Activated naive CD4-positive, alpha-beta T cell treated with anti-CD3 and anti-CD28 coated beads, Interleukin-2, amount 50 U/mL, for 24 hours (primary cell): ENCODE measurements at regions not wholly inside any gene's neighbourhood (a gene's known extent, or its start where the extent isn't known, plus 50 kb on each side); places are given as distances from the start of the nearest gene placed in this dataset.
"Not testable (repeated sequence)": the region's sequence is repeated elsewhere in the genome, so short reads cannot be mapped to it uniquely, and the experiment has no call there.

Experiments used
- H3K27ac Mint-ChIP-seq: one replicate; pipeline ENCODE4 v1.8.0; 2021; ENCODE audit warnings: mild to moderate bottlenecking, mixed read lengths
- H3K27me3 Mint-ChIP-seq: one replicate; pipeline ENCODE4 v1.8.0; 2021; ENCODE audit warnings: mixed read lengths
- H3K36me3 Mint-ChIP-seq: one replicate; pipeline ENCODE4 v1.8.0; 2021; ENCODE audit warnings: mixed read lengths
- H3K4me1 Mint-ChIP-seq: one replicate; pipeline ENCODE4 v1.8.0; 2021; ENCODE audit warnings: mixed read lengths
- H3K4me3 Mint-ChIP-seq: one replicate; pipeline ENCODE4 v1.8.0; 2021; ENCODE audit warnings: mild to moderate bottlenecking, mixed read lengths
- H3K9me3 Mint-ChIP-seq: one replicate; pipeline ENCODE4 v1.8.0; 2021; ENCODE audit warnings: mixed read lengths

- not testable (repeated sequence) for H3K27ac Mint-ChIP-seq, H3K4me1 Mint-ChIP-seq, H3K4me3 Mint-ChIP-seq, H3K36me3 Mint-ChIP-seq, H3K27me3 Mint-ChIP-seq, H3K9me3 Mint-ChIP-seq
Observed at GRCh38 chr1:121073852-121074251, 110.3 kb downstream of the FAM72B start.

- H3K27ac Mint-ChIP-seq: not testable (repeated sequence)
Observed at GRCh38 chr1:121075254-121075805, 108.8 kb downstream of the FAM72B start.

GRCh38 chr1:121076674-121077073 is 107.5 kb downstream of the FAM72B start:
- H3K36me3 Mint-ChIP-seq, H3K27me3 Mint-ChIP-seq, H3K9me3 Mint-ChIP-seq: not testable (repeated sequence)
- H3K4me1 Mint-ChIP-seq: peaks cover 21% of the 10 kb centered on the region
- H3K4me3 Mint-ChIP-seq: peak overlapping the region; percentile 54
- H3K27ac Mint-ChIP-seq: peak overlapping the region; percentile 98

More at GRCh38 chr1:121075254-121075805, 108.8 kb downstream of the FAM72B start:
- peaks cover 13% of the 10 kb centered on the region for H3K4me1 Mint-ChIP-seq
- not testable (repeated sequence) for H3K36me3 Mint-ChIP-seq, H3K9me3 Mint-ChIP-seq, H3K4me3 Mint-ChIP-seq, H3K27me3 Mint-ChIP-seq

GRCh38 chr1:121079655-121080054 is 104.5 kb downstream of the FAM72B start:
- not testable (repeated sequence) for H3K27me3 Mint-ChIP-seq, H3K9me3 Mint-ChIP-seq, H3K27ac Mint-ChIP-seq, H3K4me3 Mint-ChIP-seq, H3K36me3 Mint-ChIP-seq
- H3K4me1 Mint-ChIP-seq: peaks cover 21% of the 10 kb centered on the region

GRCh38 chr1:121080197-121080903 is 103.8 kb downstream of the FAM72B start:
- Mint-ChIP-seq H3K4me1 (peaks cover 21% of the 10 kb centered on the region), H3K4me3 (peak overlapping the region; percentile 59)
- H3K36me3 Mint-ChIP-seq, H3K9me3 Mint-ChIP-seq, H3K27ac Mint-ChIP-seq, H3K27me3 Mint-ChIP-seq: not testable (repeated sequence)

GRCh38 chr1:121080904-121081264 is 103.3 kb downstream of the FAM72B start:
- not testable (repeated sequence) for H3K36me3 Mint-ChIP-seq, H3K27me3 Mint-ChIP-seq, H3K9me3 Mint-ChIP-seq, H3K27ac Mint-ChIP-seq
- H3K4me1 Mint-ChIP-seq: peaks cover 21% of the 10 kb centered on the region
- peak overlapping the region; percentile 59 for H3K4me3 Mint-ChIP-seq

GRCh38 chr1:121081625-121082199 is 102.4 kb downstream of the FAM72B start:
- peaks cover 17% of the 10 kb centered on the region for H3K4me1 Mint-ChIP-seq
- not testable (repeated sequence) for H3K36me3 Mint-ChIP-seq, H3K27me3 Mint-ChIP-seq, H3K9me3 Mint-ChIP-seq, H3K4me3 Mint-ChIP-seq, H3K27ac Mint-ChIP-seq

- not testable (repeated sequence) for H3K36me3 Mint-ChIP-seq, H3K27ac Mint-ChIP-seq, H3K9me3 Mint-ChIP-seq, H3K27me3 Mint-ChIP-seq, H3K4me3 Mint-ChIP-seq
- peaks cover 17% of the 10 kb centered on the region for H3K4me1 Mint-ChIP-seq
Observed at GRCh38 chr1:121082995-121083394, 101.1 kb downstream of the FAM72B start.

- H3K4me3 Mint-ChIP-seq, H3K4me1 Mint-ChIP-seq, H3K9me3 Mint-ChIP-seq, H3K27me3 Mint-ChIP-seq, H3K27ac Mint-ChIP-seq, H3K36me3 Mint-ChIP-seq: not testable (repeated sequence)
Observed at GRCh38 chr1:121086249-121086648, 97.9 kb downstream of the FAM72B start.

- H3K4me1 Mint-ChIP-seq, H3K36me3 Mint-ChIP-seq, H3K9me3 Mint-ChIP-seq, H3K27ac Mint-ChIP-seq, H3K27me3 Mint-ChIP-seq, H3K4me3 Mint-ChIP-seq: not testable (repeated sequence)
Observed at GRCh38 chr1:121087221-121087620, 96.9 kb downstream of the FAM72B start.

- H3K27me3 Mint-ChIP-seq, H3K36me3 Mint-ChIP-seq: not testable (repeated sequence)
Observed at GRCh38 chr1:121088568-121088967, 95.6 kb downstream of the FAM72B start.

GRCh38 chr1:121092329-121092968 is 91.7 kb downstream of the FAM72B start:
- H3K9me3 Mint-ChIP-seq, H3K4me1 Mint-ChIP-seq, H3K27ac Mint-ChIP-seq, H3K4me3 Mint-ChIP-seq, H3K36me3 Mint-ChIP-seq, H3K27me3 Mint-ChIP-seq: not testable (repeated sequence)

More at GRCh38 chr1:121088568-121088967, 95.6 kb downstream of the FAM72B start:
- H3K4me1 Mint-ChIP-seq, H3K4me3 Mint-ChIP-seq, H3K9me3 Mint-ChIP-seq, H3K27ac Mint-ChIP-seq: not testable (repeated sequence)

GRCh38 chr1:121095014-121095413 is 89.1 kb downstream of the FAM72B start:
- H3K36me3 Mint-ChIP-seq, H3K27me3 Mint-ChIP-seq, H3K4me3 Mint-ChIP-seq, H3K4me1 Mint-ChIP-seq, H3K27ac Mint-ChIP-seq, H3K9me3 Mint-ChIP-seq: not testable (repeated sequence)

GRCh38 chr1:121097127-121097866 is 86.8 kb downstream of the FAM72B start:
- not testable (repeated sequence) for H3K27me3 Mint-ChIP-seq, H3K9me3 Mint-ChIP-seq, H3K4me1 Mint-ChIP-seq, H3K27ac Mint-ChIP-seq, H3K36me3 Mint-ChIP-seq
- peak overlapping the region; percentile 66 for H3K4me3 Mint-ChIP-seq

- H3K27me3 Mint-ChIP-seq, H3K4me3 Mint-ChIP-seq, H3K27ac Mint-ChIP-seq, H3K36me3 Mint-ChIP-seq, H3K4me1 Mint-ChIP-seq, H3K9me3 Mint-ChIP-seq: not testable (repeated sequence)
Observed at GRCh38 chr1:121097867-121098215, 86.3 kb downstream of the FAM72B start.

- not testable (repeated sequence) for H3K27me3 Mint-ChIP-seq, H3K36me3 Mint-ChIP-seq, H3K27ac Mint-ChIP-seq, H3K9me3 Mint-ChIP-seq, H3K4me3 Mint-ChIP-seq, H3K4me1 Mint-ChIP-seq
Observed at GRCh38 chr1:121109025-121109424, 75.1 kb downstream of the FAM72B start.
